Liver (tissue), 3 donors: ENCODE measurements at regions not wholly inside any gene's neighbourhood (a gene's known extent, or its start where the extent isn't known, plus 50 kb on each side); places are given as distances from the start of the nearest gene placed in this dataset.

Source experiments
- FOXA1 ChIP-seq: IDR thresholded peaks from 2 replicates; pipeline ENCODE4 v1.6.1; 2016; ENCODE audit warnings: antibody characterized with exemption
- HNF4A ChIP-seq, 2 donors: conservative IDR thresholded peaks; 2 replicates each; pipeline ENCODE4 v1.6.1; 2016; ENCODE audit warnings: antibody characterized with exemption in 2 of 2, mild to moderate bottlenecking in 2 of 2
- ZBTB33 ChIP-seq: IDR thresholded peaks from 2 replicates; pipeline ENCODE4 v1.6.1; 2016; ENCODE audit warnings: antibody characterized with exemption
- TF ChIP-seq, protein P1 (sequence below): fragments of 150-350 bp; IDR thresholded peaks from 2 replicates; pipeline ENCODE4 v1.5.1; 2017; ENCODE audit warnings: improper control_type of control experiment, low read depth, low read length; ENCODE audit not compliant: missing input control
- donor health status: healthy.
- donor health status: healthy.

DNA sequence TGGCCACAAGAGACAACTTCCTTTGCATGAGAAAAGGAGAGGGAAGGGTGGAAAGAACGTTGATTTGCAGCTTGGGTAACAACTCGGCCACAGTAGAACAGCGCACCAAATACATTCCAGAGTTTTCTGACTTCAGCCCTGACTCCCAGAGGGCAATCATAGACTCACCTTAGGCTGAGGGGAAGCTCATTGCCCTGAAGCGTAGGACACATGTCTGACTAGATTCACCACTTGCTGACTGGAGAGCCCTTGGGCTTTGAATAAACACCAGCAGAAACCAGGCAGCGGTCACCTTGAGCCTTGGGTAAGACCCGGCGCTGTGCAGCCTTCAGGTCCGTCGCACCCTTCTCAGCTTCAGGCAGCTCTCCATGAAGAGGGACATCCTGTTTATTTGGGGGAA lies 151.8 kb upstream of the GRIA4 start:
- TF ChIP-seq, protein P1, sequence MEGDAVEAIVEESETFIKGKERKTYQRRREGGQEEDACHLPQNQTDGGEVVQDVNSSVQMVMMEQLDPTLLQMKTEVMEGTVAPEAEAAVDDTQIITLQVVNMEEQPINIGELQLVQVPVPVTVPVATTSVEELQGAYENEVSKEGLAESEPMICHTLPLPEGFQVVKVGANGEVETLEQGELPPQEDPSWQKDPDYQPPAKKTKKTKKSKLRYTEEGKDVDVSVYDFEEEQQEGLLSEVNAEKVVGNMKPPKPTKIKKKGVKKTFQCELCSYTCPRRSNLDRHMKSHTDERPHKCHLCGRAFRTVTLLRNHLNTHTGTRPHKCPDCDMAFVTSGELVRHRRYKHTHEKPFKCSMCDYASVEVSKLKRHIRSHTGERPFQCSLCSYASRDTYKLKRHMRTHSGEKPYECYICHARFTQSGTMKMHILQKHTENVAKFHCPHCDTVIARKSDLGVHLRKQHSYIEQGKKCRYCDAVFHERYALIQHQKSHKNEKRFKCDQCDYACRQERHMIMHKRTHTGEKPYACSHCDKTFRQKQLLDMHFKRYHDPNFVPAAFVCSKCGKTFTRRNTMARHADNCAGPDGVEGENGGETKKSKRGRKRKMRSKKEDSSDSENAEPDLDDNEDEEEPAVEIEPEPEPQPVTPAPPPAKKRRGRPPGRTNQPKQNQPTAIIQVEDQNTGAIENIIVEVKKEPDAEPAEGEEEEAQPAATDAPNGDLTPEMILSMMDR: no peak
- TF ChIP-seq ZBTB33 (no peak), HNF4A (conservative IDR thresholded peaks at IDR 0.05) (no peak), FOXA1 (no peak)
